ENCODE measurements at regions not wholly inside any gene's neighbourhood (a gene's known extent, or its start where the extent isn't known, plus 50 kb on each side); places are given as distances from the start of the nearest gene placed in this dataset.
"Not testable (repeated sequence)": the region's sequence is repeated elsewhere in the genome, so short reads cannot be mapped to it uniquely, and the experiment has no call there.

DNA sequence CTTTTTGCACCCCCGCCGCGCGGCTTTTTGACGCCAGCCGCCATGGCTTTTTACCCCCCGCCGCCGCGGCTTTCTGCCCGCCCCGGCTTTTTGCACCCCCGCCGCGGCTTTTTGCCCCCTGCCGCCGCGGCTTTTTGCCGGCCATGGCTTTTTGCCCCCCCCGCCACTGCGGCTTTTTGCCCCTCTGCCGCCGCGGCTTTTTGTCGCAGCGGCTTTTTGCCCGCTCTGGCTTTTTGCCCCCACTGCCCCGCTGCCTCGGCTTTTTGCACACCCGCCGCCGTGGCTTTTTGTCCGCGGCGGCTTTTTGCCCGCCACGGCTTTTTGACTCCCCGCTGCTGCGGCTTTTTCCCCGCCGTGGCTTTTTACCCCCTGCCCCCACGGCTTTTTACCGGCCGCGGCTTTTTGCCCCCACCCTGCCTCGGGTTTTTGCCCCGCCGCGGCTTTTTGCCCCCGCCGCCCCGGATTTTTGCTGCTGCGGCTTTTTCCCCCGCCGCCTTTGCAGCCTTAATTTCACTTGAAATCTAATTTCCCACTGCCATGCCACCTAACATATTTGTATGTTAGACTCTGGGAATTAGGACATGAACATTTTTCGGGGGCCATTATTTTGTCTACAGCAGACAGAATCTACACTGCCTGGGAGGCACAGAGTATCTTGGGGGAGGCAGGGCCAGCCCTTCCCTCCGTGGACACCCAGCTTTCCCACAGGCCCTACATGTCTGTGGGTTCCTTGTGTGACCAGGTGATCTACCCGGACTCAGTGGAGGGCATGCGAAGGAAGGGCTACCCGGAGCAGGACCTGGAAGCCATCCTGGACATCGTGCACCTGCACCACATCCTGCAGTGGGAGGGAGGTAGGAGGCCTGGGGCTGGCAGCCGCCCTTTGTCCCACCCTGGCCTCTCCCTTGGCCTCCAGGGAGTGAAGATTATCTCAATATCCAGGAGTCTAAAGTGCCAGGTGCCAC is 3031.0 kb upstream of the TEKT4 start:
- TF ChIP-seq, protein P1, sequence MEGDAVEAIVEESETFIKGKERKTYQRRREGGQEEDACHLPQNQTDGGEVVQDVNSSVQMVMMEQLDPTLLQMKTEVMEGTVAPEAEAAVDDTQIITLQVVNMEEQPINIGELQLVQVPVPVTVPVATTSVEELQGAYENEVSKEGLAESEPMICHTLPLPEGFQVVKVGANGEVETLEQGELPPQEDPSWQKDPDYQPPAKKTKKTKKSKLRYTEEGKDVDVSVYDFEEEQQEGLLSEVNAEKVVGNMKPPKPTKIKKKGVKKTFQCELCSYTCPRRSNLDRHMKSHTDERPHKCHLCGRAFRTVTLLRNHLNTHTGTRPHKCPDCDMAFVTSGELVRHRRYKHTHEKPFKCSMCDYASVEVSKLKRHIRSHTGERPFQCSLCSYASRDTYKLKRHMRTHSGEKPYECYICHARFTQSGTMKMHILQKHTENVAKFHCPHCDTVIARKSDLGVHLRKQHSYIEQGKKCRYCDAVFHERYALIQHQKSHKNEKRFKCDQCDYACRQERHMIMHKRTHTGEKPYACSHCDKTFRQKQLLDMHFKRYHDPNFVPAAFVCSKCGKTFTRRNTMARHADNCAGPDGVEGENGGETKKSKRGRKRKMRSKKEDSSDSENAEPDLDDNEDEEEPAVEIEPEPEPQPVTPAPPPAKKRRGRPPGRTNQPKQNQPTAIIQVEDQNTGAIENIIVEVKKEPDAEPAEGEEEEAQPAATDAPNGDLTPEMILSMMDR (IDR thresholded peaks at IDR 0.05; ENCODE audit: insufficient read depth, low read depth, low read length), result no peak
- TF ChIP-seq EZH2 (IDR thresholded peaks at IDR 0.05; ENCODE audit: insufficient read depth, low read length), result peak; percentile 100
- H3K4me1 ChIP-seq (ENCODE audit: insufficient read depth, low read length), result no peaks in the 10 kb centered on the region
- no peak overlapping the region for H3K4me3 ChIP-seq (ENCODE audit: insufficient read depth, low read depth, low read length)
- FAIRE-seq (no peak), DNase-seq (ENCODE audit: low read depth) (no peak)
- Mint-ChIP-seq H3K27me3 (ENCODE audit: low read depth, unreplicated experiment) (peaks cover 5% of the 10 kb centered on the region), H3K9me3 (ENCODE audit: unreplicated experiment) (peaks cover 12% of the 10 kb centered on the region), H3K36me3 (ENCODE audit: low read depth, unreplicated experiment) (no peaks in the 10 kb centered on the region), H3K4me3 (ENCODE audit: unreplicated experiment) (no peak overlapping the region), H3K4me1 (ENCODE audit: low read depth, unreplicated experiment) (no peaks in the 10 kb centered on the region), H3K27ac (ENCODE audit: unreplicated experiment) (no peak overlapping the region)
- H3K79me2 ChIP-seq (ENCODE audit: insufficient read depth, low read length), result no peaks in the 10 kb centered on the region
- no peaks in the 10 kb centered on the region for H3K9me3 ChIP-seq (ENCODE audit: insufficient read depth, low read depth, low read length)
- no peak overlapping the region for H3K9ac ChIP-seq (ENCODE audit: low read length)
- no peaks in the 10 kb centered on the region for H3K36me3 ChIP-seq (ENCODE audit: insufficient read depth, low read length)
- H2AFZ ChIP-seq (ENCODE audit: low read depth, low read length), result no peak overlapping the region
- peak overlapping the region; percentile 58 for H3K4me2 ChIP-seq (ENCODE audit: low read length)
- H3K27me3 ChIP-seq (ENCODE audit: insufficient read depth, low read length), result peaks cover 3% of the 10 kb centered on the region
- no peaks in the 10 kb centered on the region for H4K20me1 ChIP-seq (ENCODE audit: insufficient read depth, low read length)
- H3K27ac ChIP-seq (ENCODE audit: low read depth, low read length), result no peak overlapping the region

DNA sequence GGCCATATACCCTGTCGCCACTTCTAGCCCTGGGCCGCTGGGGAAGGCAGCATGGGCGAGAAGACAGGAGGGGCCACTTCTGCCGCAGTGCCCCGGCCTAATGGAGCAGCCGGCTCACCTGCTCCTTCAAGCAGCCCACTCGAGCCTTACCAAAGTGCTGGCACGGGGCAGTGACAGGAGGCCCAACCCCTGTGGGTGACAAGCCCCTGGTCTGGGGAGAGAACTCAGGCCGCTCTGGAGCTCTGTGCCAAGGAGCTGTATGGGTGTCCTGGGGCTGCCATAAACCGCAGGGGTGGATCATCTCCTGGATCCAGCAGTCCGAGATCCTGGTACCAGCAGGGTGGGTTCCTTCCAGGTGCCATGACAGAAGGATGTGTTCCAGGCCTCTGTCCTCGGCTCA is 3029.0 kb upstream of the TEKT4 start:
- not testable (repeated sequence) for H3K4me2 ChIP-seq (ENCODE audit: low read length); H3K79me2 ChIP-seq (ENCODE audit: insufficient read depth, low read length); H3K4me3 ChIP-seq (ENCODE audit: insufficient read depth, low read depth, low read length); H3K27ac ChIP-seq (ENCODE audit: low read depth, low read length); H3K9me3 ChIP-seq (ENCODE audit: insufficient read depth, low read depth, low read length); H4K20me1 ChIP-seq (ENCODE audit: insufficient read depth, low read length); H3K27me3 Mint-ChIP-seq (ENCODE audit: low read depth, unreplicated experiment); H3K36me3 ChIP-seq (ENCODE audit: insufficient read depth, low read length); H3K9ac ChIP-seq (ENCODE audit: low read length); H2AFZ ChIP-seq (ENCODE audit: low read depth, low read length); H3K4me3 Mint-ChIP-seq (ENCODE audit: unreplicated experiment); H3K27me3 ChIP-seq (ENCODE audit: insufficient read depth, low read length); FAIRE-seq; H3K27ac Mint-ChIP-seq (ENCODE audit: unreplicated experiment); H3K36me3 Mint-ChIP-seq (ENCODE audit: low read depth, unreplicated experiment); H3K4me1 Mint-ChIP-seq (ENCODE audit: low read depth, unreplicated experiment); DNase-seq (ENCODE audit: low read depth); H3K4me1 ChIP-seq (ENCODE audit: insufficient read depth, low read length)
- H3K9me3 Mint-ChIP-seq (ENCODE audit: unreplicated experiment), result peaks cover 19% of the 10 kb centered on the region

DNA sequence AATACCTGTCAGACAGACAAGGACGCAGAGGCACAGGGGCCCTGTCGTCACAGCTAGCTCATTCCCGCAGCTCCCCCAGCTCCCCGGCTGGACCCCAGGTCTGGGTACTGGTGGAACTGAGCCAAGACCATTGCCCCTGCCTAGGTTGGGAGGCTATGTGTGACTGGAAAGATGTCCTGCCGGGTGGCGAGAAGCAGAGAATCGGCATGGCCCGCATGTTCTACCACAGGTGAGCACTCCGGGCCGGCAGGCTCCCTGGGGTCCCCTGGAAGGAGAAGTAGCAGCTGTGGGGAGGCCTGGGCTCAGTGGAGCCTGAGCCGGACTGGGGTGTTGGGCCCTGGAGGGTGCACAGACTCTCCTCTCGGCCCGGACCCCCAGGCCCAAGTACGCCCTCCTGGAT is 3028.3 kb upstream of the TEKT4 start:
- H3K9me3 Mint-ChIP-seq (ENCODE audit: unreplicated experiment), result peaks cover 19% of the 10 kb centered on the region
- not testable (repeated sequence) for FAIRE-seq; H3K9ac ChIP-seq (ENCODE audit: low read length)

DNA sequence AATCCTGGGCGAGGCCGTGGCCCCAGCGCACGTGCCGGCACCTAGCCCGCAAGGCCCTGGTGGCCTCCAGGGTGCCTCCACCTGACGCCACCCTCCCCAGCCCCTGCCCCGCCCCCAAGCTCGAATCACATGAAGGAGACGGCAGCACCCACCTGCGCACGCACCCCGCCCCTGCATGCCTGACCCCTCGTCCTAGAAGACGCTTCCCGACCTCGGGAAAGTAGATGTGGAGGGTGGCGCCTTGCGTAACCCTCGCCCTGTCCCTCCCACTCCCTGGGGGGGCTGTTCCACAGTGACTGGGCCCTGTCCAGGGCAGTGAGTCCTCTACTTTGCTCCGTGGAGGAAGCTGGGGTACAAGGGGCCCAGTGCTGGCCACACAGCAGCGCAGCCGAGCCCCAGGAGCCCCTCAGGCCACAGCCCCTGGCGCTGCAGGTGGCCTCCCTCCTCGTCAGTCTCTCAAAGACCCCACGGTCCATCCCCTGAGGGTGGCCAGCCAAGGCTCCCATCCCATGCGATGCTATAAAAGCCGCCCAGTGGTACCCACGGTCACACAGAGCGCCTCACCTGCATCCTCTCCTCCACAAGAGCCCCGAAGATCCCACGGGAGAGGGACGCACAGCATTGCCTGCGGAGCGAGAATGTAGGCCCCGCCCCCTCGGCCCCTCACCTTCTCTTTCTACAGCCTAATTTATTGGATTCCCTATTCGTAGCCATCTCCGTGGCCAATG is 3027.3 kb upstream of the TEKT4 start:
- H3K9me3 Mint-ChIP-seq (ENCODE audit: unreplicated experiment), result peaks cover 19% of the 10 kb centered on the region
- H3K79me2 ChIP-seq (ENCODE audit: insufficient read depth, low read length), result not testable (repeated sequence)

More for the DNA sequence above, 3028.3 kb upstream of the TEKT4 start:
- H3K27ac ChIP-seq (ENCODE audit: low read depth, low read length); H3K36me3 Mint-ChIP-seq (ENCODE audit: low read depth, unreplicated experiment); H4K20me1 ChIP-seq (ENCODE audit: insufficient read depth, low read length); H3K79me2 ChIP-seq (ENCODE audit: insufficient read depth, low read length); H3K27ac Mint-ChIP-seq (ENCODE audit: unreplicated experiment); DNase-seq (ENCODE audit: low read depth); H3K4me3 Mint-ChIP-seq (ENCODE audit: unreplicated experiment); H3K9me3 ChIP-seq (ENCODE audit: insufficient read depth, low read depth, low read length); H3K4me1 Mint-ChIP-seq (ENCODE audit: low read depth, unreplicated experiment); H3K4me2 ChIP-seq (ENCODE audit: low read length); H3K27me3 ChIP-seq (ENCODE audit: insufficient read depth, low read length); H3K4me3 ChIP-seq (ENCODE audit: insufficient read depth, low read depth, low read length); H3K36me3 ChIP-seq (ENCODE audit: insufficient read depth, low read length); H3K27me3 Mint-ChIP-seq (ENCODE audit: low read depth, unreplicated experiment); H2AFZ ChIP-seq (ENCODE audit: low read depth, low read length); H3K4me1 ChIP-seq (ENCODE audit: insufficient read depth, low read length): not testable (repeated sequence)

DNA sequence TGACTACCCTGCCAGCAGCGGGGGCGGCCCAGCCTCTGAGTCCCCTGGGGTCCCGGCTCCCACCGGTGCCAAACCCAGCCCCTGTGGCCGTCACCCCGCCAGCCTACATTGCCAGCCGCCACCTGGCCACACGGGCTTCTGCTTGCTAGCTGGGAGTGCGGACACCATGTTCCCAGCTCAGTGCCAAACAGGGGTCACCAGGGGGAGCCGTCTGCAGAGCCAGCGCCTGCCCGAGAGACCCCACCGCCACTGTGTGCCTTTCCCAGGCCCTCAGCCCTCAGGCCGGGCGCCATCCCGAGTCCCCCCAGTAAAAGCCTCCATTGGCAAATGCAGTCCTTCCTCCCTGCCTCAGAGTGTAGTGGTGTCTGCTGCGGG is 3026.8 kb upstream of the TEKT4 start:
- not testable (repeated sequence) for H3K36me3 Mint-ChIP-seq (ENCODE audit: low read depth, unreplicated experiment); H3K36me3 ChIP-seq (ENCODE audit: insufficient read depth, low read length); H3K27me3 ChIP-seq (ENCODE audit: insufficient read depth, low read length); H3K4me3 ChIP-seq (ENCODE audit: insufficient read depth, low read depth, low read length); H4K20me1 ChIP-seq (ENCODE audit: insufficient read depth, low read length); H3K4me1 Mint-ChIP-seq (ENCODE audit: low read depth, unreplicated experiment); FAIRE-seq; H3K4me1 ChIP-seq (ENCODE audit: insufficient read depth, low read length); DNase-seq (ENCODE audit: low read depth); H3K27ac Mint-ChIP-seq (ENCODE audit: unreplicated experiment); H3K9ac ChIP-seq (ENCODE audit: low read length); H2AFZ ChIP-seq (ENCODE audit: low read depth, low read length); H3K79me2 ChIP-seq (ENCODE audit: insufficient read depth, low read length); H3K27me3 Mint-ChIP-seq (ENCODE audit: low read depth, unreplicated experiment); H3K4me3 Mint-ChIP-seq (ENCODE audit: unreplicated experiment); H3K9me3 ChIP-seq (ENCODE audit: insufficient read depth, low read depth, low read length); H3K27ac ChIP-seq (ENCODE audit: low read depth, low read length); H3K4me2 ChIP-seq (ENCODE audit: low read length)
- H3K9me3 Mint-ChIP-seq (ENCODE audit: unreplicated experiment), result peaks cover 22% of the 10 kb centered on the region

More for the DNA sequence above, 3027.3 kb upstream of the TEKT4 start:
- H4K20me1 ChIP-seq (ENCODE audit: insufficient read depth, low read length); H3K27me3 Mint-ChIP-seq (ENCODE audit: low read depth, unreplicated experiment); FAIRE-seq; H3K27ac Mint-ChIP-seq (ENCODE audit: unreplicated experiment); H3K4me2 ChIP-seq (ENCODE audit: low read length); H3K4me3 ChIP-seq (ENCODE audit: insufficient read depth, low read depth, low read length); H3K36me3 Mint-ChIP-seq (ENCODE audit: low read depth, unreplicated experiment); H3K27ac ChIP-seq (ENCODE audit: low read depth, low read length); H2AFZ ChIP-seq (ENCODE audit: low read depth, low read length); DNase-seq (ENCODE audit: low read depth); H3K36me3 ChIP-seq (ENCODE audit: insufficient read depth, low read length); H3K4me3 Mint-ChIP-seq (ENCODE audit: unreplicated experiment); H3K9ac ChIP-seq (ENCODE audit: low read length); H3K27me3 ChIP-seq (ENCODE audit: insufficient read depth, low read length); H3K4me1 ChIP-seq (ENCODE audit: insufficient read depth, low read length); H3K4me1 Mint-ChIP-seq (ENCODE audit: low read depth, unreplicated experiment); H3K9me3 ChIP-seq (ENCODE audit: insufficient read depth, low read depth, low read length): not testable (repeated sequence)
